ENCODE measurements at regions not wholly inside any gene's neighbourhood (a gene's known extent, or its start where the extent isn't known, plus 50 kb on each side); places are given as distances from the start of the nearest gene placed in this dataset.

DNA sequence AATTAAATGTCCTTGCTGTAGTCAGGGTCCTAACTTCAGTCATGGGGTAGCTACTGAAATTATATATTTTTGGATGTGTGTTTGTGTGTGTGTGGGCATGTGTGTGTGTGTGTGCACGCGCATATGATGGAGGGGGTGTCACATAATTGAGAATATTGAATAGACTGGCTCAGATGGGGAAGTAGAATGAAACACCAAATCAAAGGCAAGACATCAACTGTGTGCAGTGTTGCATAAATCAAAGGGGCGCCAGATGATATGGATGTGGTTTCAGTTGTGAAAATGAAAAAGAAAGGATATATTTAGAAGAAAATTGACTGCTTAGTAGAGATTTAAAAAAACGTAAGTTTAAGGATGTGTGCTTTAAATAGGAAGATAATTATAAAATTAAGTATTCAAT lies 144.2 kb upstream of the CEP162 start:
- Mint-ChIP-seq H3K9me3 (no peaks in the 10 kb centered on the region), H3K27ac (no peak overlapping the region), H3K36me3 (ENCODE audit: low read depth) (no peaks in the 10 kb centered on the region), H3K27me3 (no peaks in the 10 kb centered on the region), H3K4me1 (no peaks in the 10 kb centered on the region), H3K4me3 (no peak overlapping the region)
- TF ChIP-seq, protein P1, sequence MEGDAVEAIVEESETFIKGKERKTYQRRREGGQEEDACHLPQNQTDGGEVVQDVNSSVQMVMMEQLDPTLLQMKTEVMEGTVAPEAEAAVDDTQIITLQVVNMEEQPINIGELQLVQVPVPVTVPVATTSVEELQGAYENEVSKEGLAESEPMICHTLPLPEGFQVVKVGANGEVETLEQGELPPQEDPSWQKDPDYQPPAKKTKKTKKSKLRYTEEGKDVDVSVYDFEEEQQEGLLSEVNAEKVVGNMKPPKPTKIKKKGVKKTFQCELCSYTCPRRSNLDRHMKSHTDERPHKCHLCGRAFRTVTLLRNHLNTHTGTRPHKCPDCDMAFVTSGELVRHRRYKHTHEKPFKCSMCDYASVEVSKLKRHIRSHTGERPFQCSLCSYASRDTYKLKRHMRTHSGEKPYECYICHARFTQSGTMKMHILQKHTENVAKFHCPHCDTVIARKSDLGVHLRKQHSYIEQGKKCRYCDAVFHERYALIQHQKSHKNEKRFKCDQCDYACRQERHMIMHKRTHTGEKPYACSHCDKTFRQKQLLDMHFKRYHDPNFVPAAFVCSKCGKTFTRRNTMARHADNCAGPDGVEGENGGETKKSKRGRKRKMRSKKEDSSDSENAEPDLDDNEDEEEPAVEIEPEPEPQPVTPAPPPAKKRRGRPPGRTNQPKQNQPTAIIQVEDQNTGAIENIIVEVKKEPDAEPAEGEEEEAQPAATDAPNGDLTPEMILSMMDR (IDR thresholded peaks at IDR 0.05): no peak
- DNase-seq (no peak), ATAC-seq (ENCODE audit: low read depth) (no peak)
- intact Hi-C loops (cut with micrococcal nuclease): no loop called here
- CTCF ChIA-PET: no interaction called here
- POLR2A ChIA-PET: no interaction called here

DNA sequence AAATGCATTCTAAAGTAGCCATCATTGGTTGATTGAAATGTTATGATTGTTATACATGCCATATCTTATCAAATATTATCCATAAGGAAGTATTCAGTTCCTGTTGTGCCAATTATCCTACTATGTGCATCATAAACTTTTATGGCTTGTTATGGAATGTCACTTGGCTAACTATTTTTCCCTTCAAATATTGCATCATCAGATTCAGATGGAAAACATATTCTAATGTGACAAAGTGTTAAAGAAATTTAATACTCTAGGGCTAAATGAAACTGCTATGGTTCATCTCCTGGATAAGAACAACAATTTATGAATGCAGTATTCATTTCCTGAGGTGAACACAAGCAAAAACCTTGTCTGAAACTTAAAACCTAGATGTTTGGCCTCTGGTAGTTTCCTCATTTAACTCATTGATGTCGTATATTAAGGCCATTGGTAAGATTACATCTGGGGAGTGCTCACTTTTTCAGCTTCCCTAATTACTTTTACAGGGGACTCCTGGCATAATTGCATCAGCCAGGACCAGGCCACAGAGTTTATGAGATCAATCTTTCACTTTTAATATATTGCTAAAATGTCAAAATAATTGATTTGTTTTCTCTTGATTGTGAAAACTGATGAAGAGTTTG lies 134.9 kb upstream of the CEP162 start:
- Mint-ChIP-seq H3K4me1 (no peaks in the 10 kb centered on the region), H3K27ac (no peak overlapping the region), H3K9me3 (no peaks in the 10 kb centered on the region), H3K27me3 (no peaks in the 10 kb centered on the region), H3K36me3 (ENCODE audit: low read depth) (no peaks in the 10 kb centered on the region), H3K4me3 (no peak overlapping the region)
- intact Hi-C loops (cut with micrococcal nuclease): no loop called here
- TF ChIP-seq, protein P1 (IDR thresholded peaks at IDR 0.05): no peak
- POLR2A ChIA-PET: no interaction called here
- CTCF ChIA-PET: no interaction called here
- DNase-seq (no peak), ATAC-seq (ENCODE audit: low read depth) (no peak)

DNA sequence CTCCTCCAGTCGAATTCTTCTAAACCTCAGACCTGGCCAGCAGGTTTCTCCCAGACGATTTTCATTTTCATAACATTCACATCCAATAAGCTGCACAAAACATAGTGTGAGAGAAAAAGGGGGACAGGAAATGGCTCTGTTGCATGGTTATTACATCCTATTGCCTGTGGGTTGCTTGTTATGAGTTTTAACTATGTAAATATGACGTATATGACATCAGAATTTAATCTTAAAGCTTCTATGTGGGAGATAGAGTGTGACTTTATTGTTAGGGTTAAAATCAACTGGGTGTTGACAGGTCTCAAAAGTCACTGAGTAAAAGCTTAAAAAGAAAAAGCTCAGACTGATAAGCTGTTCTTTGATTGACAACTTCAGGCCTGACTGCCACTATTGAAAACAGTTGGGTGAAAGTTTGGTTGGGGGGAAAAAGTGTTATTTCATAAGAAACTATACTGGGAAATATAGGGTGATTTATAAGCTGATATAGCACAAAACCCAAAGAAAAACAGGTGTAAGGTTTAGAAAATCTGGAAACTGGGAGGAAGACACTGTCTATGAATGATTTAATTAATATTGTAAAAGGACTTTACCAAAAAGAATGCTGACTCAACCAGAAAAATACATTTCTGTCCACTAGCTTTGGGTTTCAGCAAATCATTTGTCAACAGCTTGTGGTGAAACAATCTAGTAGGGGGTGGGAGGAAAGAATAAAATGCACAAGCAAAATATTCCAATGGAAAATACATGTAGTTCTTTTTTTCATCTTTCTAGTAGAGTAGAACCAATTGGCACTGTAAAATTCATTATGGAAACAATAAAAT lies 134.1 kb upstream of the CEP162 start:
- intact Hi-C loops (cut with micrococcal nuclease): no loop called here
- CTCF ChIA-PET: no interaction called here

DNA sequence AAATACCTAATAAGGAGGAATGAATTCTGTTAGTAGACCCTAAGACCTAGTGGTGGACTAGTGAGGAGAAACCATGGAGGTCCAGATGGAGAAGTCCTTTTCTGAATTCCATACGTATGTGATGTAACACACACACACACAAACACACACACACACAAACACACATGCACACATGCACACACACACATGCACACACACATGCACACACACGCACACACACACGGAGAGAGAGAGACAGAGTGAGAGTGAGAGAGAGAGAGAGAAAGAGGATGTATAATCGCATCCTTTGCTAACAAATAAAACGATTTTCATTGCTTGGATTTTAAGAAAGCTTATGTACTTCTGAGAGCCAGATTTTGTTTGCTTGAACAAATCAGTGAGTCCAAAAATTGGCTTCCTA lies 132.6 kb upstream of the CEP162 start:
- Mint-ChIP-seq H3K27me3 (no peaks in the 10 kb centered on the region), H3K36me3 (ENCODE audit: low read depth) (no peaks in the 10 kb centered on the region), H3K9me3 (peaks cover 3% of the 10 kb centered on the region), H3K4me1 (no peaks in the 10 kb centered on the region), H3K4me3 (no peak overlapping the region), H3K27ac (no peak overlapping the region)
- POLR2A ChIA-PET: no interaction called here
- intact Hi-C loops (cut with micrococcal nuclease): no loop called here
- no peak for DNase-seq
- no peak for ATAC-seq (ENCODE audit: low read depth)
- CTCF ChIA-PET: no interaction called here
- TF ChIP-seq, protein P1 (IDR thresholded peaks at IDR 0.05): no peak

More for the DNA sequence above, 134.1 kb upstream of the CEP162 start:
- Mint-ChIP-seq H3K27me3 (no peaks in the 10 kb centered on the region), H3K27ac (no peak overlapping the region), H3K36me3 (ENCODE audit: low read depth) (no peaks in the 10 kb centered on the region), H3K4me1 (no peaks in the 10 kb centered on the region), H3K4me3 (no peak overlapping the region), H3K9me3 (peaks cover 3% of the 10 kb centered on the region)
- ATAC-seq (ENCODE audit: low read depth) (no peak), DNase-seq (no peak)
- POLR2A ChIA-PET: no interaction called here
- TF ChIP-seq, protein P1 (IDR thresholded peaks at IDR 0.05): no peak

DNA sequence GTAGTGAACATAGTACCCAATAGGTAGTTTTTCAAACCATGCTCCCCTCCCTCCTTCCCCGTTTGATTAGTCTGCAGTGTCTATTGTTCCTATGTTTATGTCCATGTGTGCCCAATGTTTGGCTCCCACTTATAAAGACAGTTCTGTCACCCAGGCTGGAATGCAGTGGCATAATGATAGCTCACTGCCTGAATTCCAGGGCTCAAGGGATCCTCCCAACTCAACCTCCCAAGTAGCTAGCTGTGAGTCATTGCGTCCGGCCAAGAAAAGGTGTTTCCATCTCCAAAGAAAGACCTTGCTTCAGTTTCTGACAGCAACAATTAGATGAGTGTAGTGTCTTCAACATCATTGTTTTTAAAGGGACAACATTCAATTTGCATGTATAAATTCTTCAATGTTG lies 131.1 kb upstream of the CEP162 start:
- H3K36me3 Mint-ChIP-seq (ENCODE audit: low read depth): no peaks in the 10 kb centered on the region
- ChIA-PET CTCF (no interaction called here), POLR2A (no interaction called here)
- intact Hi-C loops (cut with micrococcal nuclease): no loop called here
- DNase-seq (no peak), ATAC-seq (ENCODE audit: low read depth) (no peak)
- no peaks in the 10 kb centered on the region for H3K4me1 Mint-ChIP-seq
- no peaks in the 10 kb centered on the region for H3K27me3 Mint-ChIP-seq
- H3K27ac Mint-ChIP-seq: no peak overlapping the region
- peaks cover 3% of the 10 kb centered on the region for H3K9me3 Mint-ChIP-seq
- no peak overlapping the region for H3K4me3 Mint-ChIP-seq
- TF ChIP-seq, protein P1 (IDR thresholded peaks at IDR 0.05): no peak
